HG02885 (cell line): ENCODE measurements at regions not wholly inside any gene's neighbourhood (a gene's known extent, or its start where the extent isn't known, plus 50 kb on each side); places are given as distances from the start of the nearest gene placed in this dataset.
"Not testable (repeated sequence)": the region's sequence is repeated elsewhere in the genome, so short reads cannot be mapped to it uniquely, and the experiment has no call there.

ENCODE experiments used
- ATAC-seq: cut with Tn5 transposase; IDR thresholded peaks from one replicate; pipeline ENCODE4 v1.9.1; 2021; ENCODE audit warnings: mild to moderate bottlenecking; ENCODE audit not compliant: unreplicated experiment, poor library complexity

GRCh38 chr6:103507052-103507451 is 1352.7 kb downstream of the HACE1 start:
- ATAC-seq: no peak

- ATAC-seq: no peak
Observed at GRCh38 chr6:103505155-103505518, 1354.6 kb downstream of the HACE1 start.

- no peak for ATAC-seq
Observed at GRCh38 chr6:103504501-103505154, 1355.1 kb downstream of the HACE1 start.

- not testable (repeated sequence) for ATAC-seq
Observed at GRCh38 chr6:103496588-103496987, 1363.1 kb downstream of the HACE1 start.

- no peak for ATAC-seq
Observed at GRCh38 chr6:103456652-103457051, 1403.1 kb downstream of the HACE1 start.

- ATAC-seq: no peak
Observed at GRCh38 chr6:103455275-103455674, 1404.4 kb downstream of the HACE1 start.

- no peak for ATAC-seq
Observed at GRCh38 chr6:103409475-103409874, 1450.2 kb downstream of the HACE1 start.

- no peak for ATAC-seq
Observed at GRCh38 chr6:103405321-103405720, 1454.4 kb downstream of the HACE1 start.

GRCh38 chr6:103404799-103405198 is 1454.9 kb downstream of the HACE1 start:
- ATAC-seq: no peak

- no peak for ATAC-seq
Observed at GRCh38 chr6:103396768-103397167, 1463.0 kb downstream of the HACE1 start.

GRCh38 chr6:103379272-103379671 is 1480.4 kb downstream of the HACE1 start:
- no peak for ATAC-seq

GRCh38 chr6:103367212-103367611 is 1492.5 kb downstream of the HACE1 start:
- no peak for ATAC-seq

GRCh38 chr6:103356531-103356930 is 1503.2 kb downstream of the HACE1 start:
- ATAC-seq: no peak

- ATAC-seq: no peak
Observed at GRCh38 chr6:103344554-103345163, 1515.1 kb downstream of the HACE1 start.

- ATAC-seq: no peak
Observed at GRCh38 chr6:103335412-103335811, 1524.3 kb downstream of the HACE1 start.

- ATAC-seq: no peak
Observed at GRCh38 chr6:103326760-103327757, 1532.7 kb downstream of the HACE1 start.

- ATAC-seq: no peak
Observed at GRCh38 chr6:103313432-103313831, 1546.3 kb downstream of the HACE1 start.

- ATAC-seq: not testable (repeated sequence)
Observed at GRCh38 chr6:103294376-103294775, 1565.3 kb downstream of the HACE1 start.

- no peak for ATAC-seq
Observed at GRCh38 chr6:103284835-103285234, 1574.9 kb downstream of the HACE1 start.

- no peak for ATAC-seq
Observed at GRCh38 chr6:103280417-103280816, 1579.3 kb downstream of the HACE1 start.

GRCh38 chr6:103277936-103278335 is 1581.8 kb downstream of the HACE1 start:
- ATAC-seq: no peak
